ENCODE measurements at regions not wholly inside any gene's neighbourhood (a gene's known extent, or its start where the extent isn't known, plus 50 kb on each side); places are given as distances from the start of the nearest gene placed in this dataset.

- Histone ChIP-seq H3K9me3 (peaks cover 0 to 11% (median 0%) of the 10 kb centered on the region in 3 donors), H3K36me3 (replicated peaks in 1 of 2; ENCODE audit: insufficient read depth in 1 of 2, low read depth in 2 of 2) (no peaks in the 10 kb centered on the region), H3K4me3 (no peak overlapping the region), H3K4me1 (peaks cover 6% of the 10 kb centered on the region), H3K27ac (no peak overlapping the region), H3K27me3 (no peaks in the 10 kb centered on the region)
- no peak for DNase-seq
- no peak for TF ChIP-seq POLR2A (IDR thresholded peaks at IDR 0.05)
- TF ChIP-seq, protein P1, sequence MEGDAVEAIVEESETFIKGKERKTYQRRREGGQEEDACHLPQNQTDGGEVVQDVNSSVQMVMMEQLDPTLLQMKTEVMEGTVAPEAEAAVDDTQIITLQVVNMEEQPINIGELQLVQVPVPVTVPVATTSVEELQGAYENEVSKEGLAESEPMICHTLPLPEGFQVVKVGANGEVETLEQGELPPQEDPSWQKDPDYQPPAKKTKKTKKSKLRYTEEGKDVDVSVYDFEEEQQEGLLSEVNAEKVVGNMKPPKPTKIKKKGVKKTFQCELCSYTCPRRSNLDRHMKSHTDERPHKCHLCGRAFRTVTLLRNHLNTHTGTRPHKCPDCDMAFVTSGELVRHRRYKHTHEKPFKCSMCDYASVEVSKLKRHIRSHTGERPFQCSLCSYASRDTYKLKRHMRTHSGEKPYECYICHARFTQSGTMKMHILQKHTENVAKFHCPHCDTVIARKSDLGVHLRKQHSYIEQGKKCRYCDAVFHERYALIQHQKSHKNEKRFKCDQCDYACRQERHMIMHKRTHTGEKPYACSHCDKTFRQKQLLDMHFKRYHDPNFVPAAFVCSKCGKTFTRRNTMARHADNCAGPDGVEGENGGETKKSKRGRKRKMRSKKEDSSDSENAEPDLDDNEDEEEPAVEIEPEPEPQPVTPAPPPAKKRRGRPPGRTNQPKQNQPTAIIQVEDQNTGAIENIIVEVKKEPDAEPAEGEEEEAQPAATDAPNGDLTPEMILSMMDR (IDR thresholded peaks at IDR 0.05) = no peak
- intact Hi-C loops (cut with DNase I) = no loop called here
- no peak for ATAC-seq
- 48 to 50% methylated on average over 6 of the region's 6 CpGs for WGBS, 2 donors
Measured at GRCh38 chr4:3700223-3700622, 66.0 kb upstream of the ADRA2C start.

DNA sequence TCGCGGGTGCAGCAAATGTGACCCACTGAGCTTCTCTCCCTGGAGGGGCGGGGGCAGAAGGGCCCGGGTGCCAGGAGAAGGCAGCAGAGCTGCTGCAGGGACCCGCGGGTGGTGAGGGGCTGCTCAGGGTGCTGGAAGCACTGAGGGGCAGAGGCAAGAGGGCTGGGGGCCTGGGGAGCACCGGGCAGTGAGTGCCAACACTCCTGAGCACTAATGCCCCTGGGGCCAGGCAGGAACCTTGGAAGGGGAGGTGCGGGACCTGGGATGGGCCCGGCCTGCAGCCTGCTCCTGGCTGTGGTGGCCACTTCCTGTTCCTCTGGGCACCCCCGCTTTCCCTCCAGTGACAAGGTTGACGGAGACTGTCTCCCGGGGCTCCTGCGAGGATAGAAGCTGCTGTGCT, 66.5 kb upstream of the ADRA2C start:
- Histone ChIP-seq H3K36me3 (replicated peaks in 1 of 2; ENCODE audit: insufficient read depth in 1 of 2, low read depth in 2 of 2) (no peaks in the 10 kb centered on the region), H3K27me3 (no peaks in the 10 kb centered on the region), H3K4me1 (peaks cover 6% of the 10 kb centered on the region), H3K9me3 (peaks cover 0 to 11% (median 0%) of the 10 kb centered on the region in 3 donors), H3K27ac (no peak overlapping the region), H3K4me3 (no peak overlapping the region)
- DNase-seq (no peak), ATAC-seq (no peak)
- intact Hi-C loops (cut with DNase I) = no loop called here
- 61 to 81% methylated on average over 10 to 11 of the region's 13 CpGs for WGBS, 2 donors
- TF ChIP-seq, protein P1 (IDR thresholded peaks at IDR 0.05) = no peak
- no peak for TF ChIP-seq POLR2A (IDR thresholded peaks at IDR 0.05)

DNA sequence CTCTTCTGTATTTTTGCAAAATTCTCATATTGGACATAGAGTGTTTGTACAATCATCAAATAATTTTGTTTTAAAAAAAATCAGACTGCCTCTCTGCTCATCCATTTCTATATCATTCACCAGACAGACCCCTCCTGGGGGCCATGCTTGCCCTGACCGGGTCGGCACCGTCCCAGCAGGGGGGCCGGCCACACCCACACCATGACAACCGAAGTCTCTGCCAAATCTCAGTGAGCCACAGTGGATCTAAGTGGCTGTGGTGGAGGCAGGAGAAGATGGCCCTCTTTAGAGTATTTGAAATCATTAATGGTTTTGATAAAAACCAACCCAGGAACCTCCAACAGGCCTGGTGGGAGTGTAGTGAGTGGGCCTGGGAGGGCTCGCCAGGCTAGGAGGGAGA, 66.9 kb upstream of the ADRA2C start:
- peaks cover 6% of the 10 kb centered on the region for H3K4me1 ChIP-seq
- H3K4me3 ChIP-seq = no peak overlapping the region
- no peaks in the 10 kb centered on the region for H3K27me3 ChIP-seq
- TF ChIP-seq POLR2A (IDR thresholded peaks at IDR 0.05) = no peak
- TF ChIP-seq, protein P1 (IDR thresholded peaks at IDR 0.05) = no peak
- H3K36me3 ChIP-seq (replicated peaks in 1 of 2; ENCODE audit: insufficient read depth in 1 of 2, low read depth in 2 of 2) = no peaks in the 10 kb centered on the region
- intact Hi-C loops (cut with DNase I) = no loop called here
- ATAC-seq = no peak
- WGBS, 2 donors = 57 to 58% methylated on average over 6 of the region's 6 CpGs
- no peak for DNase-seq
- H3K9me3 ChIP-seq = peaks cover 0 to 11% (median 0%) of the 10 kb centered on the region in 3 donors
- H3K27ac ChIP-seq = no peak overlapping the region

DNA sequence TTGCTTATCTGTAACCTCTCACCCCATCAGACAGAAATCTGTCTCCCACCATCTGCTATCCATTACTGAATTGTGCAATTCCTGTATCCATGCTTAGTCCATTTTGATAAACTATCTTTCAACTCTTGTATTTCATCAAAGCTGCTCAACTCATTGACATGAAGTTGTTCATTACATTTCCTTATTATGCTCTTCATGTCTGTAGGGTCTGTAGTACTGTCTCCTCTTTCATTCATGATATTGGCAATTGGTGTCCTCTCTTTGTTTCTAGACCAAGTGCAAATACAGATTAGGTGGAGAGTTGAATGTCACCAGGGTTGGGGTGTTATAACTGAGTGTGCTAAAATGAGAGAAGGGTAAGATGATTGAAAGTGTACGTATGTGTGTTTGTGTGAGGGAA, 69.2 kb upstream of the ADRA2C start:
- no peak for ATAC-seq
- Histone ChIP-seq H3K27ac (no peak overlapping the region), H3K27me3 (no peaks in the 10 kb centered on the region), H3K4me3 (no peak overlapping the region), H3K9me3 (peaks cover 0 to 11% (median 0%) of the 10 kb centered on the region in 3 donors), H3K4me1 (no peaks in the 10 kb centered on the region), H3K36me3 (replicated peaks in 1 of 2; ENCODE audit: insufficient read depth in 1 of 2, low read depth in 2 of 2) (no peaks in the 10 kb centered on the region)
- DNase-seq = no peak
- 78 to 83% methylated on average over 1 of the region's 1 CpG for WGBS, 2 donors
- TF ChIP-seq POLR2A (IDR thresholded peaks at IDR 0.05) = no peak
- TF ChIP-seq, protein P1 (IDR thresholded peaks at IDR 0.05) = no peak
- intact Hi-C loops (cut with DNase I) = no loop called here

GRCh38 chr4:3690551-3691152, 75.5 kb upstream of the ADRA2C start:
- Histone ChIP-seq H3K27ac (no peak overlapping the region), H3K4me1 (no peaks in the 10 kb centered on the region), H3K4me3 (no peak overlapping the region), H3K27me3 (no peaks in the 10 kb centered on the region), H3K36me3 (replicated peaks in 1 of 2; ENCODE audit: insufficient read depth in 1 of 2, low read depth in 2 of 2) (no peaks in the 10 kb centered on the region), H3K9me3 (no peaks in the 10 kb centered on the region)
- no peak for TF ChIP-seq POLR2A (IDR thresholded peaks at IDR 0.05)
- intact Hi-C loops (cut with DNase I) = no loop called here
- WGBS, 2 donors = 75 to 77% methylated on average over 3 to 22 of the region's 22 CpGs
- ATAC-seq (no peak), DNase-seq (no peak)

Measured in body of pancreas (tissue), 4 donors.